Endodermal cell (in vitro differentiated cells): ENCODE measurements at regions not wholly inside any gene's neighbourhood (a gene's known extent, or its start where the extent isn't known, plus 50 kb on each side); places are given as distances from the start of the nearest gene placed in this dataset.
"Not testable (repeated sequence)": the region's sequence is repeated elsewhere in the genome, so short reads cannot be mapped to it uniquely, and the experiment has no call there.

Experiments
- DNase-seq: peaks from one replicate; pipeline ENCODE4 v3.0.0-alpha.2; 2017
- H3K27ac ChIP-seq: 2 replicates; pipeline ENCODE4 v1.5.1; 2013; ENCODE audit warnings: mild to moderate bottlenecking, low read depth, low read length, moderate library complexity
- H3K27me3 ChIP-seq: 2 replicates; pipeline ENCODE4 v1.6.1; 2013; ENCODE audit warnings: mild to moderate bottlenecking, low read length, moderate library complexity; ENCODE audit not compliant: insufficient read depth, control insufficient read depth, poor library complexity, severe bottlenecking
- H3K36me3 ChIP-seq: 2 replicates; pipeline ENCODE4 v1.7.0; 2013; ENCODE audit warnings: mild to moderate bottlenecking, low read length, moderate library complexity; ENCODE audit not compliant: control insufficient read depth, insufficient read depth
- H3K4me1 ChIP-seq: one replicate; pipeline ENCODE4 v1.7.0; 2013; ENCODE audit warnings: low read length; ENCODE audit not compliant: control insufficient read depth, insufficient read depth
- H3K4me3 ChIP-seq: 2 replicates; pipeline ENCODE4 v1.5.1; 2013; ENCODE audit warnings: mild to moderate bottlenecking, low read length, moderate library complexity
- H3K9ac ChIP-seq: 2 replicates; pipeline ENCODE4 v1.6.1; 2013; ENCODE audit warnings: mild to moderate bottlenecking, low read length, moderate library complexity; ENCODE audit not compliant: poor library complexity, severe bottlenecking; ENCODE audit errors: extremely low read depth
- H3K9me3 ChIP-seq: 2 replicates; pipeline ENCODE4 v1.6.1; 2013; ENCODE audit warnings: mild to moderate bottlenecking, low read length, moderate library complexity; ENCODE audit not compliant: control insufficient read depth
- H3K27ac Mint-ChIP-seq: 2 replicates; pipeline ENCODE4 v1.8.0; 2020; ENCODE audit warnings: mixed read lengths
- H3K27me3 Mint-ChIP-seq: 2 replicates; pipeline ENCODE4 v1.8.0; 2021; ENCODE audit warnings: mild to moderate bottlenecking, mixed read lengths; ENCODE audit not compliant: insufficient read depth
- H3K36me3 Mint-ChIP-seq: 2 replicates; pipeline ENCODE4 v1.8.0; 2020; ENCODE audit warnings: low read depth, mixed read lengths
- H3K4me1 Mint-ChIP-seq: 2 replicates; pipeline ENCODE4 v1.8.0; 2020; ENCODE audit warnings: mixed read lengths
- H3K4me3 Mint-ChIP-seq: 2 replicates; pipeline ENCODE4 v1.8.0; 2020; ENCODE audit warnings: mild to moderate bottlenecking, moderate library complexity, mixed read lengths
- H3K9me3 Mint-ChIP-seq: 2 replicates; pipeline ENCODE4 v1.8.0; 2020; ENCODE audit warnings: mild to moderate bottlenecking, mixed read lengths
- CTCF ChIP-seq: fragments of 200-600 bp; sonication (generic); conservative IDR thresholded peaks from 2 replicates; pipeline ENCODE4 v1.5.0; 2021; ENCODE audit warnings: antibody characterized with exemption, mild to moderate bottlenecking
- WGBS, 2 experiments: methylation state at CpG; one replicate each; pipeline versions ENCODE4 v1.1.5 to v1.1.7; 2013; ENCODE audit warnings: missing lambda C conversion rate in 2 of 2, mixed read lengths in 1 of 2; ENCODE audit not compliant: insufficient coverage in 1 of 2, insufficient read length in 1 of 2; 5-methylcytosine and 5-hydroxymethylcytosine counted together

GRCh38 chr15:39260791-39261190 is 320.1 kb upstream of the THBS1 start:
- Mint-ChIP-seq H3K36me3 (no peaks in the 10 kb centered on the region), H3K27ac (no peak overlapping the region), H3K9me3 (no peaks in the 10 kb centered on the region), H3K4me3 (no peak overlapping the region), H3K4me1 (no peaks in the 10 kb centered on the region), H3K27me3 (no peaks in the 10 kb centered on the region)
- no peak overlapping the region for H3K27ac ChIP-seq
- H3K4me3 ChIP-seq, result no peak overlapping the region
- no peaks in the 10 kb centered on the region for H3K4me1 ChIP-seq
- DNase-seq, result no peak
- H3K9me3 ChIP-seq, result no peaks in the 10 kb centered on the region
- H3K9ac ChIP-seq, result no peak overlapping the region
- TF ChIP-seq CTCF, result no peak
- H3K36me3 ChIP-seq, result no peaks in the 10 kb centered on the region
- no peaks in the 10 kb centered on the region for H3K27me3 ChIP-seq

- not testable (repeated sequence) for H3K27ac ChIP-seq, H3K36me3 ChIP-seq, H3K4me1 ChIP-seq, H3K4me3 ChIP-seq, H3K4me3 Mint-ChIP-seq, H3K27ac Mint-ChIP-seq, H3K9me3 Mint-ChIP-seq, H3K4me1 Mint-ChIP-seq, H3K27me3 ChIP-seq, H3K9me3 ChIP-seq, H3K27me3 Mint-ChIP-seq, H3K9ac ChIP-seq, DNase-seq, H3K36me3 Mint-ChIP-seq
- 96% methylated on average over 4 of the region's 4 CpGs; no CpG with 5 or more reads in 1 of the 2 experiments for WGBS, 2 experiments
Measured at GRCh38 chr15:39261397-39262183, 319.3 kb upstream of the THBS1 start.

GRCh38 chr15:39262995-39263772 is 317.7 kb upstream of the THBS1 start:
- H3K9me3 Mint-ChIP-seq, H3K4me3 Mint-ChIP-seq, H3K36me3 Mint-ChIP-seq, H3K9ac ChIP-seq, H3K4me1 ChIP-seq, H3K36me3 ChIP-seq, H3K4me1 Mint-ChIP-seq, H3K27me3 ChIP-seq, H3K27me3 Mint-ChIP-seq, H3K9me3 ChIP-seq, H3K27ac ChIP-seq, DNase-seq, H3K4me3 ChIP-seq, H3K27ac Mint-ChIP-seq: not testable (repeated sequence)
- 81 to 95% methylated on average over 3 to 6 of the region's 6 CpGs for WGBS, 2 experiments

- H3K27ac ChIP-seq, result no peak overlapping the region
- H3K4me3 Mint-ChIP-seq, result no peak overlapping the region
- H3K36me3 ChIP-seq, result no peaks in the 10 kb centered on the region
- no peak overlapping the region for H3K27ac Mint-ChIP-seq
- no peak for TF ChIP-seq CTCF
- H3K9ac ChIP-seq, result no peak overlapping the region
- no peaks in the 10 kb centered on the region for H3K27me3 ChIP-seq
- H3K36me3 Mint-ChIP-seq, result no peaks in the 10 kb centered on the region
- H3K4me1 Mint-ChIP-seq, result peaks cover 3% of the 10 kb centered on the region
- H3K9me3 ChIP-seq, result no peaks in the 10 kb centered on the region
- DNase-seq, result no peak
- no peaks in the 10 kb centered on the region for H3K4me1 ChIP-seq
- WGBS, 2 experiments, result 95 to 96% methylated on average over 4 of the region's 4 CpGs
- no peaks in the 10 kb centered on the region for H3K27me3 Mint-ChIP-seq
- no peaks in the 10 kb centered on the region for H3K9me3 Mint-ChIP-seq
- no peak overlapping the region for H3K4me3 ChIP-seq
Measured at GRCh38 chr15:39265261-39265660, 315.6 kb upstream of the THBS1 start.
